Lung (tissue), 11 donors: ENCODE measurements at regions not wholly inside any gene's neighbourhood (a gene's known extent, or its start where the extent isn't known, plus 50 kb on each side); places are given as distances from the start of the nearest gene placed in this dataset.

Experiments used
- ATAC-seq: fragments of 200-7000 bp; cut with Tn5 transposase; one replicate; pipeline ENCODE4 v1.9.1; 2020; ENCODE audit warnings: moderate number of reproducible peaks; ENCODE audit not compliant: insufficient read depth, low FRiP score
- DNase-seq, 3 donors: peaks; one replicate each; pipeline ENCODE4 v3.0.0-alpha.2; 2013 to 2017
- H3K27ac ChIP-seq, 2 donors: one replicate each; pipeline ENCODE4 v1.5.1; 2013; ENCODE audit warnings: mild to moderate bottlenecking in 2 of 2, moderate library complexity in 2 of 2, control low read depth in 1 of 2, inconsistent platforms in 1 of 2, low read depth in 1 of 2, low read length in 1 of 2
- H3K27me3 ChIP-seq, 3 donors: one replicate each; pipeline ENCODE4 v1.5.1; 2013; ENCODE audit warnings: low read length in 2 of 3; ENCODE audit not compliant: control insufficient read depth in 3 of 3, insufficient read depth in 3 of 3
- H3K36me3 ChIP-seq, 4 donors: one replicate each; pipeline ENCODE4 v1.5.1; 2013; ENCODE audit warnings: low read length in 4 of 4, mild to moderate bottlenecking in 1 of 4, moderate library complexity in 1 of 4; ENCODE audit not compliant: control insufficient read depth in 4 of 4, insufficient read depth in 4 of 4
- H3K4me1 ChIP-seq, 5 donors: one replicate each; pipeline ENCODE4 v1.5.1; 2013; ENCODE audit warnings: low read length in 5 of 5, mild to moderate bottlenecking in 2 of 5, moderate library complexity in 1 of 5; ENCODE audit not compliant: control insufficient read depth in 5 of 5, insufficient read depth in 5 of 5
- H3K4me3 ChIP-seq: one replicate; pipeline ENCODE4 v1.5.1; 2013; ENCODE audit warnings: mild to moderate bottlenecking, control low read depth, moderate library complexity
- H3K9ac ChIP-seq, 2 donors: one replicate each; pipeline ENCODE4 v1.5.1; 2013; ENCODE audit warnings: low read length in 2 of 2, control low read depth in 1 of 2; ENCODE audit not compliant: insufficient read depth in 1 of 2
- H3K9me3 ChIP-seq, 4 donors: one replicate each; pipeline ENCODE4 v1.5.1; 2013; ENCODE audit warnings: low read length in 3 of 4, mild to moderate bottlenecking in 1 of 4, moderate library complexity in 1 of 4; ENCODE audit not compliant: control insufficient read depth in 4 of 4, insufficient read depth in 3 of 4
- WGBS, 2 donors: extraction: QIAGEN DNeasy Blood & Tissue Kit; methylation state at CpG; one replicate each; pipeline ENCODE4 v1.1.7; 2013; 5-methylcytosine and 5-hydroxymethylcytosine counted together
- TF ChIP-seq, protein P1 (sequence below): IDR thresholded peaks from 2 replicates; pipeline ENCODE4 v1.5.1; 2012; ENCODE audit warnings: mild to moderate bottlenecking; ENCODE audit errors: control extremely low read depth, extremely low read depth
- donor health status: control.
- donor health status: control.
- donor health status: Bipolar disorder and iron deficiency.
- donor health status: healthy.
- donor health status: DM: yes; HTN: yes; CAD: no.

GRCh38 chr20:20950620-20951019 is 155.5 kb downstream of the LINC00237 start:
- H3K36me3 ChIP-seq, result no peaks in the 10 kb centered on the region
- peaks cover 0 to 14% (median 0%) of the 10 kb centered on the region in 5 donors for H3K4me1 ChIP-seq
- H3K4me3 ChIP-seq, result no peak overlapping the region
- no peak overlapping the region for H3K27ac ChIP-seq
- ATAC-seq (no peak), DNase-seq (no peak)
- 88 to 92% methylated on average over 2 of the region's 2 CpGs for WGBS, 2 donors
- H3K9me3 ChIP-seq, result peaks cover 0 to 10% (median 2%) of the 10 kb centered on the region in 4 donors
- TF ChIP-seq, protein P1, sequence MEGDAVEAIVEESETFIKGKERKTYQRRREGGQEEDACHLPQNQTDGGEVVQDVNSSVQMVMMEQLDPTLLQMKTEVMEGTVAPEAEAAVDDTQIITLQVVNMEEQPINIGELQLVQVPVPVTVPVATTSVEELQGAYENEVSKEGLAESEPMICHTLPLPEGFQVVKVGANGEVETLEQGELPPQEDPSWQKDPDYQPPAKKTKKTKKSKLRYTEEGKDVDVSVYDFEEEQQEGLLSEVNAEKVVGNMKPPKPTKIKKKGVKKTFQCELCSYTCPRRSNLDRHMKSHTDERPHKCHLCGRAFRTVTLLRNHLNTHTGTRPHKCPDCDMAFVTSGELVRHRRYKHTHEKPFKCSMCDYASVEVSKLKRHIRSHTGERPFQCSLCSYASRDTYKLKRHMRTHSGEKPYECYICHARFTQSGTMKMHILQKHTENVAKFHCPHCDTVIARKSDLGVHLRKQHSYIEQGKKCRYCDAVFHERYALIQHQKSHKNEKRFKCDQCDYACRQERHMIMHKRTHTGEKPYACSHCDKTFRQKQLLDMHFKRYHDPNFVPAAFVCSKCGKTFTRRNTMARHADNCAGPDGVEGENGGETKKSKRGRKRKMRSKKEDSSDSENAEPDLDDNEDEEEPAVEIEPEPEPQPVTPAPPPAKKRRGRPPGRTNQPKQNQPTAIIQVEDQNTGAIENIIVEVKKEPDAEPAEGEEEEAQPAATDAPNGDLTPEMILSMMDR, result no peak
- H3K27me3 ChIP-seq, result peaks cover 0 to 4% (median 0%) of the 10 kb centered on the region in 3 donors
- no peak overlapping the region for H3K9ac ChIP-seq

- Histone ChIP-seq H3K27me3 (peaks cover 0 to 5% (median 0%) of the 10 kb centered on the region in 3 donors), H3K4me1 (no peaks in the 10 kb centered on the region), H3K4me3 (no peak overlapping the region), H3K27ac (no peak overlapping the region), H3K36me3 (no peaks in the 10 kb centered on the region), H3K9me3 (peaks cover 0 to 8% (median 2%) of the 10 kb centered on the region in 4 donors), H3K9ac (no peak overlapping the region)
- ATAC-seq (no peak), DNase-seq (no peak)
- 90 to 91% methylated on average over 3 of the region's 3 CpGs for WGBS, 2 donors
- TF ChIP-seq, protein P1, result no peak
Measured at GRCh38 chr20:20946122-20946759, 159.9 kb downstream of the LINC00237 start.

GRCh38 chr20:20941468-20941889 is 164.7 kb downstream of the LINC00237 start:
- no peak overlapping the region for H3K9ac ChIP-seq
- no peaks in the 10 kb centered on the region for H3K36me3 ChIP-seq
- DNase-seq, result no peak
- no peaks in the 10 kb centered on the region for H3K4me1 ChIP-seq
- H3K9me3 ChIP-seq, result peaks cover 0 to 4% (median 1%) of the 10 kb centered on the region in 4 donors
- no peak for ATAC-seq
- H3K27me3 ChIP-seq, result peaks cover 0 to 3% (median 1%) of the 10 kb centered on the region in 3 donors
- 64 to 79% methylated on average over 2 of the region's 2 CpGs for WGBS, 2 donors
- H3K4me3 ChIP-seq, result no peak overlapping the region
- H3K27ac ChIP-seq, result no peak overlapping the region
- TF ChIP-seq, protein P1, result no peak
